ENCODE measurements at regions not wholly inside any gene's neighbourhood (a gene's known extent, or its start where the extent isn't known, plus 50 kb on each side); places are given as distances from the start of the nearest gene placed in this dataset.

DNA sequence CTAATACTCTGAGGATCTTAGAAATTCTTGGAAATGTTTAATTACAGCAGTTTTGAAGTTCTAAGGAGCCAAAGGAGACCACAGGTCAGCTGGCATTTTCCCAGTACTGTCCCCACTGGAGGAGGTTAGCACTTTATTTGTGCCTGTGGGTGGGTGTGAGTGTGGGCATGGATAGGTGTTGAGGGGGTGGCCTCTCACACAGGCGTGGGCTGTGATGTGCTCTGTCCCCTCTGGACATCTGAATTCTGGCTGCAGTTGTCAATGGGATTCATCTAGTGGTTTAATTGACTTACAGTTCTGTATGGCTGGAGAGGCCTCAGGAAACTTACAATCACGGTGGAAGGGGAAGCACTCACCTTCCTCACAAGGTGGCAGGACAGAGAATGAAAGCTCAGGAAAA, 135.4 kb upstream of the NAMPT start:
- no peak for DNase-seq (ENCODE audit: low spot score)

DNA sequence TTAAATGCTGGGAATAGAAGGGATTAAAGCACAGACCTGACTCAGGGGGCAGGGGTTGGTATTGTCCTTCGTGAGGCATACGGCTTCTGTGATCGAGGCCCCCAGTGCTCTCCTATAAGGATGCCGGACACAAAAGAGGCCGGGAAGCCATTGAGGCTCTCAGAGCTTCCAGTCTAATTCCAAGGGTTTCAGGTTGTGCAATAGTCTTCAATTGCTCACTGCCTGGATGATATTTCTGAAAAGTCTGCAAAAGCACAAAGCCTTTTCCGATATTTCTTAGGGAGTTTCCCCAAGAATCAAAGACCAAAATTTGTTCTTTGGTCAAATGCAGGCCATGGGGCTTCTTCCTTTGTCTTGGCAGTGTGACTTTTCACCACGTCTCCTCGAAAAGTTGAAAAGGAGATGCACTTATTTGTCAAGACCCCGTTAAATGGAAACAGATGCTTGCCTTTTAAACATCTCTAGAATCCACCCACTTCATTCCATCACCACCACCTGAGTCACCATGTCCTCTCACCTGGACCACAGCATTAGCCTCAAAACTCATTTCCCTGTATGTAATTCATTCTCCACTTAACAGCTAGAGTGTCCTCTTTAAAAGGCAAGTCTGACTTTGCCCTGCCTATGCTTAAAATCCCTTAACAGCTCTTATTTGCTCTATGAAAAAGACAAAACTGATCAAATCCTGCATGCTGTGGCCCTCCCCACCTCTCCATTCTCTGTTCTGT, 134.8 kb upstream of the NAMPT start:
- no peak for DNase-seq (ENCODE audit: low spot score)

DNA sequence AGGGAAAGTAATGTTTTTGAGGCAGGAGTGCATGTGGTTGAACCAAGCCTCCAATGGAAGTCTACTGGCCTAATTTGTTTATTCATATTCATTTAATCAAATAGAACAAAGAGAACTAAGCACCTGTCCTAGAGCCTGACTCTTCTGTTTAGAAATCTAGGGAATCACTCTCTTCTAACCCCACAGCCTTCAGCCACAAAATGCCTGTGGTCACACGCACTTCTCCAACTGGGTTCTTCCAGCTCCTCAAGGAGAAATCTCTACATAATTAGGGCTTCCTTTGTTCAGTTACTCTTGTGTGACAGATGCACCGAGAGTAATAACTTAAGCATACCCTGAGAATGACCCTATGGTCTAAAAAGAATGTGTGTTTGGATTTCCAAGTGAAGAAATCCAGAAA, 133.7 kb upstream of the NAMPT start:
- DNase-seq (ENCODE audit: low spot score) = no peak

DNA sequence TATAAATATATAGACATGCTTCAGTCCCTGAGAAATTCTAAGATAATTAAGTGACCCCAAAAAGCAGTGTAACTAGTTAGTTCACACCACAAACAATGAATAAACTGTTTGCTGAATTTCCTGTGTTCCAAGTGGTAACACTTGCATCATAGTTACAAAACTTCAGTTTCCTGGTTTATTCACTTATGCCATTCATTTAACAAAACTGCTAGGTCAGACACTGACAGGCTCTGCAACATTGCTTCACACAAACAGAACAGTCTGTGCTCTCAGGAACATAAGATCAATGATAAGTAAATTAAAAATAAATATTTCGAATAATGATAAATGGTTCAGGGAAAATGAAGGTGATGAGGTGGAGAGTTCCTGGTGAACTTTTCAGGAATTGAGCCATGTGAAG, 133.3 kb upstream of the NAMPT start:
- no peak for DNase-seq (ENCODE audit: low spot score)

DNA sequence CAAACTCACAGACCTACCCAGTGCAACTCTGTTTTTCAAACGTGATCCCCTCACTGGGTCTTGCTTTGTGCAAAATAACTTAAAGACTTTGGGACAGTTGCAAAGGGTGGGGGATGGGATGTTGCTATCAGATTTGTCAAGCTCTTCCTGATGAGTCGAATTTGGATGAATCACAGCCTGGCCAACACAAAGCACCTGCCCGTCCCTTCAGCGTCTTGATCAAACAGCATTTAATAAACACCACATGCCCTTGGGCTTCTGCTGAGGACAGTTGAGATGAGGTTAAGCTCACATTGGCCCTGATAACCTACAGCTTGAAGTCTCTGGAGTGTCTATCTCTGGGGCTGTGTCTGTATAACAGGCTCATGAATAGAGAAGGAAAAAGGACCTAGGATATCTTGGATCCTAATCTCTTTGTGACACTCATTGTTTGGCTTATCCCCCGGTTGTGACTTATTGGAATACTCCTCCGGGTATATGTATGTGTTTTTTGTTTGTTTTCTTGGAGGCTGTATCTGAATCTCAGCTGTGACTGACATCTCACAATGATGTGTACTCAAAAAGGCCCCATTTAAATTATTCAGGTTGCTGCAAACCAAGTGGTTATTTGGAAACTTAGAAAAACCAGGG, 132.6 kb upstream of the NAMPT start:
- DNase-seq (ENCODE audit: low spot score) = no peak

DNA sequence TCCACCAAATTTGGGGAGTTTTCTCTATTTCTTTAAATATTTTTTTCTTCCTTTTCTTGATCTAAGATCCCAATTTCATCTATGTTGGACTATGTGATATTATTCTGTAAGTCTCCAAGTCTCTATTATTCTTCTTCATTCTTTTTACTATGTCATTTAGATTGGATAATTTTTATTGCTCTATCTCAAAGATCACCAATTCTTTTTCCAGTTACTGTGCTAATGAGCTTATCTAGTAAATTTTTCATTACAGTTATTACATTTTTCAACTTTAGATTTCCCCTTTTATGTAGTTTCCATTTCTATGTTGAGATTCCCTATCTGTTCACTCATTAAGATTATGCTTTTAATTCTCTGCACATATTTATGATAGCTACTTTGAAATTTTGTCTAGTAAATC, 131.6 kb upstream of the NAMPT start:
- no peak for DNase-seq (ENCODE audit: low spot score)

DNA sequence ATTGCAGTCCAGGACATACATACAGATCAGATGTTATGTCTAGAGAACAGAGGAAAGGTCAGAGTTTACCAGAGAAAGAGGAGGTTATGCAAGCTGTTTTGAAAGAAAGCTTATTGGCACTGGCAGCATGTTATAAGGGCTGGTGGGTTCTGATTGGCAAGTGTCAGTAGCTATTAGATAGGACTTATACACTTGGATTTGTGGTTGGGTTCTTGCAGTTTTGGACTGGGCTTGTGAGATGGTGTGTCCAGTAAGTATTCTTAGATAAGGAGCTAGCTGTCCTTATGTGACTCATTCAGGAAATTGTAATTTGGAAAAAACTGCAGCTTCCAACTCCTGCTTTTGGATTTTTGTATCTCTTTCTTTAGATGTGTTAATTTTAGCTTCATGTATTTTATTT, 130.7 kb upstream of the NAMPT start:
- no peak for DNase-seq (ENCODE audit: low spot score)

DNA sequence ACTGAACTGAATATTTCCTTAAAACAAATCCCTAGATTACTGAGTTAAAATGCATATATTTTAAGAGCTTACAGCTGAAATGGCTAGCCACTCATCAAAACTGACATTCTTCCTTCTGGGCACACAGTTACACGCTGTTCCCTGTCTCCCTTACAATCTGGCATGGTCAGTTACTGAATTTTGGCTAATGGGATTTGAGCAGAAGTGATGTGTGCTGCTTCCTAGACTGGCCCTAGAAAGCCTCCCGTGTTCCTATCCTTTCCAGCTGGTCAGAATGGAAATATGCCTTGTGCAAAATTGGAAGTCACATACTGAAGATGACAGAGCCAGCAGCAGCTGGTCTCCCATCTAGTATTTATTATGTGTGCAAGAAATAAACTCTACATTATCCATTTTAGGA, 128.7 kb upstream of the NAMPT start:
- DNase-seq (ENCODE audit: low spot score) = no peak

DNA sequence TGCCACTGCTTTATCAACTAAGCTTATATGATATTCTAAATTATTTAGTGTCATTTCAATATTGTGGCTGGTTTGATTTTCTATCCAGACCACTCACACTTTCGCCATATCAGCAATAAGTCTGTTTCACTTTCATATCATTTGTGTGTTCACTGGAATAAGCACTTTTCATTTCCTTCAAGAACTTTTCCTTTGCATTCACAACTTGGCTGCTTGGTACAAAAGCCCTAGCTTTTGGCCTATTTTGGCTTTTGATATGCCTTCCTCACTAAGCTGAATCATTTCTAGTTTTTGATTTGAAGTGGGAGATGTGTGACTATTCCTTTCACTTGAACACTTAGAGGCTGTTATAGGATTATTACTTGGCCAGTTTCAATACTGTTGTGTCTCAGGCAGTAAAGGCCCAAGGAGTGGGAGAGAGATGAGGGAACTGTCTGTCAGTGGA, 120.9 kb upstream of the NAMPT start:
- DNase-seq (ENCODE audit: low spot score) = no peak

DNA sequence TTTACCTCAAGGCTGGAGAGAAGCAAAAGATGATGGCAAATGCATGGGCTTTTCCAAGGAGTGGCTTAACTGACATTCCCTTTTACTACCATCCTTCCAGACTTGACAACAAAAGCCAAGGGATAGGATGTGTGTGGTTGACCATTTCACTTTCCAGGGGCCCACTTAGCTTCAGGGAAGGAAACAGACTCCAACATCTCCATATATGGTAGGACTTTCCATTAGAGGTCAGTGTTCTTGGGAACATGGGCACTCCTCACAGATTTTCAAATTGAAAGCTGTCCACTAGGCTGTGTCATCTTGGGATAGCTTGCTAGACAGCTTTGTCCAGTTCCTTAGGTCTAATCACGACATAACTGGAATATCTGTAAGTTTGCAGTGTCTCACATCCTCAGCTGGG, 118.1 kb upstream of the NAMPT start:
- no peak for DNase-seq (ENCODE audit: low spot score)

DNA sequence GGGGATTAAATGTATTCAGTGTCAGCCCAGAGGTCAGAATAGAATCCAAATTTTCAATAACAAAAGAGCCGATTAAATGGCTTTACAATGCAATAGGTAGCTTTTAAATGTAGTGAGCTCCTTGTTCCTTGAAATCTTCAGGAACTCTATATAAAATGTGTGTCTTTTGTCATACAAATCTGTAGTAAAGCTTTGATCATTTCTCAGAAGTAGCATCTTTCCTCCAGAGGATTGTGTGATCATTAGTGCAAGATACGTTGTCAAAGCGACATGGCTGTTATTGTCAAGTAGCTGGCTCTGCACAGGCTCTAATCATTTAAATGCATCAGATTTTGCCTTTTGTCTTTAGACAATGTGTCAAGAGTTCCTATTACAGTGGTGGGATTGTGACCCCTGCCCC, 116.1 kb upstream of the NAMPT start:
- no peak for DNase-seq (ENCODE audit: low spot score)

DNA sequence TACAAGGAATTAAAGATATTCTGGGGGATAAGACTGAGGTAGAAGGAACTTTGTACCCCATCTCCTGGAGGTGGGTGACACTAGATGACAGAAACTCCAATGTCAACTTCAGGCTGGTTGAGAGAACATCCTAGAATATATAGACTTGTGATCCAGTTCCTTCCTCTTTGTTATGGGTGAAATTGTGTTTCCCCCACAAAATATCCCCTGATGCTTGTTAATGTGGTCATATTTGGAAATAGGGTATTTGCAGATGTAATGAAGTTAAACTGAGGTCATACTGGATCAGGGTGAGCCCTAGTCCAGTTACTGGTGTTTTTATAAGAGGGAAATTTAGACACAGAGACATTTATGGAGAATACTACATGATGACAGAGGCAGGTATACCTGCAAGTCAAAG, 114.0 kb upstream of the NAMPT start:
- no peak for DNase-seq (ENCODE audit: low spot score)

DNA sequence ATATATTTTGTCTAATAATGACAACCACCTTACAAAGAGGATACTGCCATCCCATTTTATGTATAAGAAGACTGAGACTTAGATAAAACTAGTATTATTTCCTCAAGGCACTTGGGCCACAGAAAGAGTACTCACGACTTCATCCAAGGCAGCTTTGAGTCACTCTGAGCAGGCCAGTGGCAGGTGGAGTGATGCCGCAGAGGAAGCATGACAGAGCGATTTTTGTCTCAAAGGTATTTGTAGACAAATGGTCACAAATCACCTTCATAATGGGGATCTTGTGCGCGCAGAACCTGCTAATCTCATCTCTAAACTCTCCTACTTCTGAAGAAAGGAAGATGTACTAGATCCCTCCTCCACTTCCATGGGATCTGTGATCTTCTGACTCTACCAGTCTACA, 113.2 kb upstream of the NAMPT start:
- DNase-seq (ENCODE audit: low spot score) = no peak

DNA sequence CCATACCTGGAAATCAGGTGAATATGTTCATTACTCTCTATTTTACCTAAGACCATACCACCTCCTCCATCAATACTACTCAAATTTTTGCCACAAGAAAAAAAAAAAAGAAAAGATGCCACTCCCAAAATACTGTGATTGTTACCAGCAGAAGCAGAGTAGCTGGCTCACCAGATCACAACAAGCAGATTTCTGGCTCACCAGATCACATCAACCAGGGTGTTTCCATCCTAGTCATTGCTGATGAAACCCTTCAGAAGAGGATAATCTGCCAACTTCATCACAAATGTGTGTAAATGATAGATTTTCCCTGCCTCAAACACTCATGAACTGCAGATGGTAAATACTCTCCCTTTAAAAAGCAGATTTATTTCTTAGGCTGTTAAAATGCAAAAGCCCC, 109.7 kb upstream of the NAMPT start:
- DNase-seq (ENCODE audit: low spot score) = no peak

DNA sequence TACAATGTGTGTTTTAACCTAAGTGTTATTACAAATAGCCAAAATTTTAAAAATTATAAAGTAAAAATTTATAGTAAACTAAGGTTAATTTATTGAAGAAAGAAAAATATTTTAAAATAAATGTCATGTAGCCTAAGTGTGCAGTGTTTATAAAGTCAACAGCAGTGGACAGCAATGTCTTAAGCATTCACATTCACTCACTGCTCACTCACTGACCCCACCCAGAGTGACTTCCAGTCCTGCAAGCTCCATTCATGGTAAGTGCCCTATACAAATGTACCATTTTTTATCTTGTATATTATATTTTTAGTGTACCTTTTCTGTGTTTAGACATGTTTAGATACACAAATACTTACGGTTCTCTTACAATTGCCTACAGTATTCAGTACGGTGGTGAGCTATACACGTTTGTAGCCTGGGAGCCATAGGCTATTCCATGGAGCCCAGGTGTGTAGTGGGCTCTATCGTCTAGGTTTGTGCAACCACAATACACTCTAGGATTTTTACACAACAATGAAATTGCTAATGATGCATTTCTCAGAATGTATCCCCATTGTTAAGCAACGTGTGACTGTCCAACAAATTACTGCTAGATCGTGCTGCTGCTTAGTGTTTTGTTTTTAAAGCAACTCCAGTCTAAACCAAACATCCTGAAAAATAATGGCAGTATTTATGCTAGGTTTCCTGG, 108.9 kb upstream of the NAMPT start:
- no peak for DNase-seq (ENCODE audit: low spot score)

DNA sequence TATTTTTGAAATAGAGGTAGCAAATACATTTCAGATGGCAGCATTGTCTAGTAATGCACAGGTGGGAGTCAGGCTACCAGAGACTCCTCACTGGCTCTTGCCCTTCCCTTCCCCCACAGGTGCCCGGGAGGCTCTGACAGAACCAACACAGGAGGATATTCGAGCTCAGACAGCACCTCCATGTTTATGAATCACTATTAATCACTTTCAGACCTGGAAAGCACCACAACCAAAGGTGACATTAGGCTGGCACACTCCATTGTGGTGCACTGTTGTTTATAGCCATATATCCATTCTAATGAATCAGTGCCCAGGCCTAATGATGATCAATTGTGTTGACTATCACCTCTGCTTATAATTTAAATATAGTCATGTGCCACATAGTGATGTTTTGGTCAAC, 107.8 kb upstream of the NAMPT start:
- no peak for DNase-seq (ENCODE audit: low spot score)

DNA sequence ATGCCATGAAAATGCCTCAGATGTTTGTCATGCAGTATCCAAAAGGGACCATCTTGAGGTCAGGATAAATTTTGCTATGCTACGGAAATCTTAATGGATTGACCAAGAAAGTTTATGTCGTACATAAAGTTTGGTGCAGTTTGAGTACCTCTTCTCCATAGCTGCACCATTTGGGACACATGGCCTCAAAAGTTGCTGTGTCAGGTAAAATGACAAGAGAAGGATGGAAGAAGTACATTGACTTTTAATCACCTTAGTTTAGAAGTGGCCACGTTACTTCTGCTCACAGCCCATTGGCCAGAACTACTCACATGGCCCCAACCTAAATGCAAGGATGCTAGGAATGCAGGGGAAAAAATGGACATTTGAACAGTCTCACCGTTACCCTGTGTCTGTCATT, 107.4 kb upstream of the NAMPT start:
- no peak for DNase-seq (ENCODE audit: low spot score)

DNA sequence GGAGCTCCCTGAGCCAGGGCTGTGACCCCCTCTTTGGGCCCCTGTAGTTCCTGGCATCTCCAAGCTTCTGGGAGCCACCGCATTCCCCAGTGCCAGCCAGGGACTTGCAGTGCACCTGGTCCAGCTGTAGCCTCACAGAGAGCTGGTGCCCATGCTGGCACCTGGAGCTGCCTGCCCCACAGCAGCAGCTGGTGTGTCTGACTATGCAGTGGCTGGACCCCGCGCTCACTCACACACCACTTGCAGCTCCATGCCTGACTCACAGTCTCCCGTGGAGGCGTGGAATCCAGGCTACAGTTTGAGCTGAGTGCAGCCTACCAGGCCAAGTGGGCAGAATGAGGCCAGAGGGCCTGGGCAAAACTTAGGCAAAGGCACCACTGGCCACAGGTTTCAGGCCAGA, 102.2 kb upstream of the NAMPT start:
- DNase-seq (ENCODE audit: low spot score) = no peak

DNA sequence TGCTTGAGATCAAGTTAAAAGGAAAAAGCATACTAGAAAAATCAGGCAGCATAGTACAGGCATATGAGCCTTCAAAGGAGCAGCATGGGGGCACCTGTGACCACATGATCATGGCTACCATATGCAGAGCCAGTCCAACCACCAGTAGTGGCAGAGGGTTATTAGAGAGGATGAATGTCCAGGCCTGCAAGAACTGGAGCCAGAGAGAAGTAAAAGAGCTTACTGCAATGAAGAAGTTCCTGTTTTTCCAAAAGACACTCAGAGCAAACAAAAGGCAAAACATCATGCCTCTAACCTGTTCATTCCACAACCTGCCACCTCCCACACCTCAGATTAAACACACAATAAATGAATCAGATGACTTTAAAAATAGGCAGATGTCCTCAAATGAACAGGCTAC, 99.6 kb upstream of the NAMPT start:
- DNase-seq (ENCODE audit: low spot score) = no peak

DNA sequence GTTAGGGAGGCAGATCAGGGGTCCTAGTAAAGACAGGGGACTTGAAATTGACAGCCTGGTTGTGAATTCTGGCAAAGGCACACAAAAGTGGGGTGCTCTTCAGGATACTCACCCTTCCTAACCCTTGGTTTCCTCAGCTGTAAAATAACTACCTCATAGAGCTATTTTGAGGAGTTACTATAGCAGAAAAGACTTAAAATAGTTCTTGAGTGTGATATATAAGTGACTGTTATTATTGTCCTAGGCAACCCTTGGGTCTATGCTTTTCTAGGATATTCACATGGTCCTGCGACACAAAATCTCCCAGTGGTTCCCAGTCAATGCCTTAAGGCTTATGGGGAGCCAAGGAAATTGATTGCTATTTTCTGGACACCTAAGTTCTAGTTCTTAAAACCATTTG, 98.1 kb upstream of the NAMPT start:
- DNase-seq (ENCODE audit: low spot score) = no peak

DNA sequence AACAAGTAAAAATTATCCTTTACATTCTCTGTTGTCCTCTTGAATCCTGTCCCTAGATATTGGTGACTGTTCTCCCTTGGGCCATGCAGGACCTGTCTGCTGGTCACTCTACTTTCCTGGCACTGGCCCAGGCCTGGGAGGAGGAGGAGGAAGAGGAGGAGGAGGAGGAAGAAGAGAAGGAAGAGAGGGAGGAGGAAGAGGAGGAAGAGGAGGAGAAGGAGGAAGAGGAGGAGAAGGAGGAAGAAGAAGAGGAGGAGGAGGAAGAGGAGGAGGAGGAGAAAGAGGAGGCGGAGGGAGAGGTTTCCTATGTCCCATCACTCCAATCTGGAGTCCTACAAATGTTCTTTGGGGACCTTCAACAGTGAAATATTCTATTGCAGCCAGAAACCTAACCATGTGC, 97.3 kb upstream of the NAMPT start:
- no peak for DNase-seq (ENCODE audit: low spot score)

DNA sequence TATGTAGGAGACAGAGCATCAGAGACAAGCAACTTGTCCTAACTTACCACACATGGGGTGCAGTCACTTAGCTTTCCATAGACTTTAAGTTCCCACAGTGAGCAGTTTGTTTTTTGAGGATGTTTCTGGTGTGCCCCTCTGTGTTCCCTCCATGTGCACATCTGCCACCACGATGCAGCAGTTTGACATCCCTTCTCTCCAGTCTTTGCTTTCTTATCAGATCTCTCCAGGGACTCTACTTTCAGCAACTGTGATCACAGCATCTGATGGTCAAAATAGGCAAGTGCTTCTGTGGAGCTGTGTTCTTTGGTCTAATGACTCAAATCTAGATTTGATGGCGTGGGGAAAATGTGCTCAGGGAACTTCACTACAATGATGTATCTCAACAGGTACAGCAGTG, 96.5 kb upstream of the NAMPT start:
- no peak for DNase-seq (ENCODE audit: low spot score)

DNA sequence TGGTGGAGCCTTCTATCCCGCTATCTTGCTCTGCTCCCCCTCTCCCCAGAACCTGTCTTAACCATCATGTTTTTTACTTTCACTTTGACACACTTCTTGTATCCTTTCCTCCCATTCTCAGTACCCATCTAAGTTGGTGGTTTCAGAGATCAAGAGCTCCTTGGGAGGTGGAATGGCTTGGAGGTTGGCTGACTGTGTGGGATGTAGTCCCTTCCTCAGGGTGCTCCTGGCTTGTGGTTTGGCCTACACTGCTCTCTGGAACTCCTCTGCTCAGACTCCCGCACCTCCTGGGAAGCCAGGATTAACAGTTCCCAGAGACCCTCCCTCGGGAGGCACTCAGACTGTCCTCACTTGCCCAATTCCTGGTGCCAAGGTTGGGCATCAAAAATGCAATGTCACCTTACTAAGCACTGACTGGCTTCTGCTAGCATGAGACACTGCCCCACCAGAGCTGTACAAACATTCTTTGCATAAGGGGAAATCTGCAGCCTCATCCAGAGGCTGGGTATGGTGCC, 93.1 kb upstream of the NAMPT start:
- no peak for DNase-seq (ENCODE audit: low spot score)

All from AG20443 (cell line).